ENCODE measurements at regions not wholly inside any gene's neighbourhood (a gene's known extent, or its start where the extent isn't known, plus 50 kb on each side); places are given as distances from the start of the nearest gene placed in this dataset.

DNA sequence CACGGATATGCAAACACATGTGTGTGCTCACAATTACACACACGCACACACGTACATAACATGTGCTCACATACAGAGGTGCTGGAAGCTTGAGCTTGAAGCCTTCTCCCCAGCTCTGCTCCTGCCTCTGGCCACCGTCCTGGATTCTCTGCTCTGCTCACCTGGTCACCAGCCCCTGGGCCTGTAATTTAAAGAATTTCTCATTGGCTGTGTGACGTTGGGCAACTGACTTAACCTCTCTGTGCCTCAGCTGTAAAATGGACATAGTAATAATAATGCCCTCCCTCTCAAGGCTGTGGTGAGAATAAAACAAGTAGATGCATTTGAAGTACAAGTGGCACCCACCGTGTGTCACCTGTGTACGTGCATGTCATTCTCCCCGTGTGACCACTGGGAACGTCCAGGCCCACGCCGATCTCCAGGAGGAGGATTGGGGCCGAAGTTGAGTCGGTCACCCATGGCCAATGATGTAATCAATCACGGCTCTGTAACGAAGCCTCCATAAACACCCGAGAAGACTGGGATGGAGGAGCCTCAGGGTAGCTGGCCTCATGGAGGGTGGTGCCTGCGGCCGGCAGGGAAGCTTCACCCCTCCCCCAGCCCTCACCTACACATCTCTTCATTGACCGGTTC, 160.9 kb upstream of the AFDN start (continued):
- TF ChIP-seq, protein P1, sequence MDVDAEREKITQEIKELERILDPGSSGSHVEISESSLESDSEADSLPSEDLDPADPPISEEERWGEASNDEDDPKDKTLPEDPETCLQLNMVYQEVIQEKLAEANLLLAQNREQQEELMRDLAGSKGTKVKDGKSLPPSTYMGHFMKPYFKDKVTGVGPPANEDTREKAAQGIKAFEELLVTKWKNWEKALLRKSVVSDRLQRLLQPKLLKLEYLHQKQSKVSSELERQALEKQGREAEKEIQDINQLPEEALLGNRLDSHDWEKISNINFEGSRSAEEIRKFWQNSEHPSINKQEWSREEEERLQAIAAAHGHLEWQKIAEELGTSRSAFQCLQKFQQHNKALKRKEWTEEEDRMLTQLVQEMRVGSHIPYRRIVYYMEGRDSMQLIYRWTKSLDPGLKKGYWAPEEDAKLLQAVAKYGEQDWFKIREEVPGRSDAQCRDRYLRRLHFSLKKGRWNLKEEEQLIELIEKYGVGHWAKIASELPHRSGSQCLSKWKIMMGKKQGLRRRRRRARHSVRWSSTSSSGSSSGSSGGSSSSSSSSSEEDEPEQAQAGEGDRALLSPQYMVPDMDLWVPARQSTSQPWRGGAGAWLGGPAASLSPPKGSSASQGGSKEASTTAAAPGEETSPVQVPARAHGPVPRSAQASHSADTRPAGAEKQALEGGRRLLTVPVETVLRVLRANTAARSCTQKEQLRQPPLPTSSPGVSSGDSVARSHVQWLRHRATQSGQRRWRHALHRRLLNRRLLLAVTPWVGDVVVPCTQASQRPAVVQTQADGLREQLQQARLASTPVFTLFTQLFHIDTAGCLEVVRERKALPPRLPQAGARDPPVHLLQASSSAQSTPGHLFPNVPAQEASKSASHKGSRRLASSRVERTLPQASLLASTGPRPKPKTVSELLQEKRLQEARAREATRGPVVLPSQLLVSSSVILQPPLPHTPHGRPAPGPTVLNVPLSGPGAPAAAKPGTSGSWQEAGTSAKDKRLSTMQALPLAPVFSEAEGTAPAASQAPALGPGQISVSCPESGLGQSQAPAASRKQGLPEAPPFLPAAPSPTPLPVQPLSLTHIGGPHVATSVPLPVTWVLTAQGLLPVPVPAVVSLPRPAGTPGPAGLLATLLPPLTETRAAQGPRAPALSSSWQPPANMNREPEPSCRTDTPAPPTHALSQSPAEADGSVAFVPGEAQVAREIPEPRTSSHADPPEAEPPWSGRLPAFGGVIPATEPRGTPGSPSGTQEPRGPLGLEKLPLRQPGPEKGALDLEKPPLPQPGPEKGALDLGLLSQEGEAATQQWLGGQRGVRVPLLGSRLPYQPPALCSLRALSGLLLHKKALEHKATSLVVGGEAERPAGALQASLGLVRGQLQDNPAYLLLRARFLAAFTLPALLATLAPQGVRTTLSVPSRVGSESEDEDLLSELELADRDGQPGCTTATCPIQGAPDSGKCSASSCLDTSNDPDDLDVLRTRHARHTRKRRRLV (CRISPR knock-in tag; IDR thresholded peaks at IDR 0.05) = no peak
- TF ChIP-seq, protein P2, sequence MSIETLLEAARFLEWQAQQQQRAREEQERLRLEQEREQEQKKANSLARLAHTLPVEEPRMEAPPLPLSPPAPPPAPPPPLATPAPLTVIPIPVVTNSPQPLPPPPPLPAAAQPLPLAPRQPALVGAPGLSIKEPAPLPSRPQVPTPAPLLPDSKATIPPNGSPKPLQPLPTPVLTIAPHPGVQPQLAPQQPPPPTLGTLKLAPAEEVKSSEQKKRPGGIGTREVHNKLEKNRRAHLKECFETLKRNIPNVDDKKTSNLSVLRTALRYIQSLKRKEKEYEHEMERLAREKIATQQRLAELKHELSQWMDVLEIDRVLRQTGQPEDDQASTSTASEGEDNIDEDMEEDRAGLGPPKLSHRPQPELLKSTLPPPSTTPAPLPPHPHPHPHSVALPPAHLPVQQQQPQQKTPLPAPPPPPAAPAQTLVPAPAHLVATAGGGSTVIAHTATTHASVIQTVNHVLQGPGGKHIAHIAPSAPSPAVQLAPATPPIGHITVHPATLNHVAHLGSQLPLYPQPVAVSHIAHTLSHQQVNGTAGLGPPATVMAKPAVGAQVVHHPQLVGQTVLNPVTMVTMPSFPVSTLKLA (IDR thresholded peaks at IDR 0.05) = peak; percentile 69
- TF ChIP-seq NKX3-1 (CRISPR knock-in tag; IDR thresholded peaks at IDR 0.05) (no peak), MTF1 (CRISPR knock-in tag; IDR thresholded peaks at IDR 0.05) (no peak), NFIB (CRISPR knock-in tag; IDR thresholded peaks at IDR 0.05; ENCODE audit: borderline replicate concordance) (0 out of 2 replicates have a peak, but pooled peaks have one; percentile 62), EED (CRISPR knock-in tag; IDR thresholded peaks at IDR 0.05) (peak; percentile 46; the same call in 1 of the 2 replicates), TP53 (CRISPR knock-in tag; conservative IDR thresholded peaks at IDR 0.05) (0 out of 2 replicates have a peak, but pooled peaks have one; percentile 26), MED1 (CRISPR knock-in tag; IDR thresholded peaks at IDR 0.05) (peak; percentile 8; the same call in 1 of the 2 replicates), ZNF138 (CRISPR knock-in tag; IDR thresholded peaks at IDR 0.05; ENCODE audit: low read depth) (0 out of 2 replicates have a peak, but pooled peaks have one; percentile 47), STAT5B (CRISPR knock-in tag; IDR thresholded peaks at IDR 0.05) (no peak), RCOR2 (CRISPR knock-in tag; IDR thresholded peaks at IDR 0.05) (0 out of 2 replicates have a peak, but pooled peaks have one; percentile 69), ATF7 (IDR thresholded peaks at IDR 0.05) (no peak), ATF7 (CRISPR knock-in tag; IDR thresholded peaks at IDR 0.05) (peak; percentile 60; the same call in 1 of the 2 replicates)
- TF ChIP-seq, protein P3, sequence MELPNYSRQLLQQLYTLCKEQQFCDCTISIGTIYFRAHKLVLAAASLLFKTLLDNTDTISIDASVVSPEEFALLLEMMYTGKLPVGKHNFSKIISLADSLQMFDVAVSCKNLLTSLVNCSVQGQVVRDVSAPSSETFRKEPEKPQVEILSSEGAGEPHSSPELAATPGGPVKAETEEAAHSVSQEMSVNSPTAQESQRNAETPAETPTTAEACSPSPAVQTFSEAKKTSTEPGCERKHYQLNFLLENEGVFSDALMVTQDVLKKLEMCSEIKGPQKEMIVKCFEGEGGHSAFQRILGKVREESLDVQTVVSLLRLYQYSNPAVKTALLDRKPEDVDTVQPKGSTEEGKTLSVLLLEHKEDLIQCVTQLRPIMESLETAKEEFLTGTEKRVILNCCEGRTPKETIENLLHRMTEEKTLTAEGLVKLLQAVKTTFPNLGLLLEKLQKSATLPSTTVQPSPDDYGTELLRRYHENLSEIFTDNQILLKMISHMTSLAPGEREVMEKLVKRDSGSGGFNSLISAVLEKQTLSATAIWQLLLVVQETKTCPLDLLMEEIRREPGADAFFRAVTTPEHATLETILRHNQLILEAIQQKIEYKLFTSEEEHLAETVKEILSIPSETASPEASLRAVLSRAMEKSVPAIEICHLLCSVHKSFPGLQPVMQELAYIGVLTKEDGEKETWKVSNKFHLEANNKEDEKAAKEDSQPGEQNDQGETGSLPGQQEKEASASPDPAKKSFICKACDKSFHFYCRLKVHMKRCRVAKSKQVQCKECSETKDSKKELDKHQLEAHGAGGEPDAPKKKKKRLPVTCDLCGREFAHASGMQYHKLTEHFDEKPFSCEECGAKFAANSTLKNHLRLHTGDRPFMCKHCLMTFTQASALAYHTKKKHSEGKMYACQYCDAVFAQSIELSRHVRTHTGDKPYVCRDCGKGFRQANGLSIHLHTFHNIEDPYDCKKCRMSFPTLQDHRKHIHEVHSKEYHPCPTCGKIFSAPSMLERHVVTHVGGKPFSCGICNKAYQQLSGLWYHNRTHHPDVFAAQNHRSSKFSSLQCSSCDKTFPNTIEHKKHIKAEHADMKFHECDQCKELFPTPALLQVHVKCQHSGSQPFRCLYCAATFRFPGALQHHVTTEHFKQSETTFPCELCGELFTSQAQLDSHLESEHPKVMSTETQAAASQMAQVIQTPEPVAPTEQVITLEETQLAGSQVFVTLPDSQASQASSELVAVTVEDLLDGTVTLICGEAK (IDR thresholded peaks at IDR 0.05) = no peak
- TF ChIP-seq, protein P3 (CRISPR knock-in tag; IDR thresholded peaks at IDR 0.05) = 0 out of 2 replicates have a peak, but pooled peaks have one; percentile 16
